Astrocyte (in vitro differentiated cells and primary cell): ENCODE measurements at regions not wholly inside any gene's neighbourhood (a gene's known extent, or its start where the extent isn't known, plus 50 kb on each side); places are given as distances from the start of the nearest gene placed in this dataset.
"Not testable (repeated sequence)": the region's sequence is repeated elsewhere in the genome, so short reads cannot be mapped to it uniquely, and the experiment has no call there.

Source experiments
- DNase-seq: peaks from one replicate; pipeline ENCODE4 v3.0.0-alpha.2; 2010; ENCODE audit warnings: low read depth
- FAIRE-seq: peaks from 2 replicates; lab custom pipeline; 2011; peaks lifted over from hg19 to GRCh38; lab: Jason Lieb, UNC
- H2AFZ ChIP-seq: 2 replicates; pipeline ENCODE4 v1.6.0; 2012; ENCODE audit warnings: low read depth, low read length, inconsistent platforms
- H3K27ac ChIP-seq: 2 replicates; pipeline ENCODE4 v1.5.1; 2011; ENCODE audit warnings: low read depth, low read length, inconsistent platforms
- H3K27me3 ChIP-seq: 2 replicates; pipeline ENCODE4 v1.6.0; 2011; ENCODE audit warnings: low read length, inconsistent platforms; ENCODE audit not compliant: insufficient read depth
- H3K36me3 ChIP-seq: 2 replicates; pipeline ENCODE4 v1.5.1; 2011; ENCODE audit warnings: low read length, inconsistent platforms; ENCODE audit not compliant: insufficient read depth
- H3K4me1 ChIP-seq: 2 replicates; pipeline ENCODE4 v1.5.1; 2011; ENCODE audit warnings: low read length, inconsistent platforms; ENCODE audit not compliant: insufficient read depth
- H3K4me2 ChIP-seq: 2 replicates; pipeline ENCODE4 v1.6.0; 2012; ENCODE audit warnings: low read length, inconsistent platforms
- H3K4me3 ChIP-seq: 2 replicates; pipeline ENCODE4 v1.5.1; 2011; ENCODE audit warnings: low read depth, mild to moderate bottlenecking, low read length, inconsistent platforms; ENCODE audit not compliant: insufficient read depth
- H3K79me2 ChIP-seq: 2 replicates; pipeline ENCODE4 v1.6.0; 2012; ENCODE audit warnings: mild to moderate bottlenecking, low read length, inconsistent platforms; ENCODE audit not compliant: insufficient read depth
- H3K9ac ChIP-seq: 2 replicates; pipeline ENCODE4 v1.6.0; 2012; ENCODE audit warnings: mild to moderate bottlenecking, low read length, inconsistent platforms
- H3K9me3 ChIP-seq: 2 replicates; pipeline ENCODE4 v1.5.1; 2012; ENCODE audit warnings: low read depth, mild to moderate bottlenecking, low read length, inconsistent platforms; ENCODE audit not compliant: insufficient read depth
- H4K20me1 ChIP-seq: 2 replicates; pipeline ENCODE4 v1.6.0; 2012; ENCODE audit warnings: low read length, inconsistent platforms; ENCODE audit not compliant: insufficient read depth
- H3K27ac Mint-ChIP-seq: one replicate; pipeline ENCODE4 v1.8.0; 2021; ENCODE audit warnings: mild to moderate bottlenecking, mixed read lengths; ENCODE audit not compliant: unreplicated experiment
- H3K27me3 Mint-ChIP-seq: one replicate; pipeline ENCODE4 v1.8.0; 2021; ENCODE audit warnings: low read depth, mixed read lengths; ENCODE audit not compliant: unreplicated experiment
- H3K36me3 Mint-ChIP-seq: one replicate; pipeline ENCODE4 v1.8.0; 2021; ENCODE audit warnings: low read depth, mixed read lengths; ENCODE audit not compliant: unreplicated experiment
- H3K4me1 Mint-ChIP-seq: one replicate; pipeline ENCODE4 v1.8.0; 2021; ENCODE audit warnings: low read depth, mixed read lengths; ENCODE audit not compliant: unreplicated experiment
- H3K4me3 Mint-ChIP-seq: one replicate; pipeline ENCODE4 v1.8.0; 2021; ENCODE audit warnings: mild to moderate bottlenecking, moderate library complexity, mixed read lengths; ENCODE audit not compliant: unreplicated experiment
- H3K9me3 Mint-ChIP-seq: one replicate; pipeline ENCODE4 v1.8.0; 2021; ENCODE audit warnings: mild to moderate bottlenecking, mixed read lengths; ENCODE audit not compliant: unreplicated experiment

- H3K9me3 Mint-ChIP-seq, H2AFZ ChIP-seq, H3K27me3 ChIP-seq, H3K79me2 ChIP-seq, H3K4me1 Mint-ChIP-seq, H3K27me3 Mint-ChIP-seq, H3K27ac ChIP-seq, DNase-seq, H3K9ac ChIP-seq, H3K4me2 ChIP-seq, H3K27ac Mint-ChIP-seq, H3K4me3 ChIP-seq, H3K9me3 ChIP-seq, H3K4me3 Mint-ChIP-seq, H3K36me3 Mint-ChIP-seq, H3K36me3 ChIP-seq, H4K20me1 ChIP-seq, H3K4me1 ChIP-seq: not testable (repeated sequence)
- FAIRE-seq = peak; percentile 62
These were observed 727.1 kb downstream of the TTLL7 start for GRCh38 chr1:83271834-83272233.

- H3K27me3 Mint-ChIP-seq, H3K4me3 Mint-ChIP-seq, H3K36me3 ChIP-seq, H3K27ac ChIP-seq, H3K9me3 Mint-ChIP-seq, H3K27me3 ChIP-seq, H4K20me1 ChIP-seq, H3K4me2 ChIP-seq, H3K36me3 Mint-ChIP-seq, H3K4me1 ChIP-seq, DNase-seq, H3K27ac Mint-ChIP-seq, H3K4me3 ChIP-seq, H3K9me3 ChIP-seq, H3K9ac ChIP-seq, H2AFZ ChIP-seq, H3K79me2 ChIP-seq, H3K4me1 Mint-ChIP-seq: not testable (repeated sequence)
- peak; percentile 70 for FAIRE-seq
These were observed 728.1 kb downstream of the TTLL7 start for GRCh38 chr1:83270801-83271200.

- H2AFZ ChIP-seq, H4K20me1 ChIP-seq, H3K4me3 Mint-ChIP-seq, DNase-seq, FAIRE-seq, H3K4me1 ChIP-seq, H3K4me2 ChIP-seq, H3K27ac ChIP-seq, H3K9me3 ChIP-seq, H3K4me3 ChIP-seq, H3K36me3 ChIP-seq, H3K27ac Mint-ChIP-seq, H3K27me3 Mint-ChIP-seq, H3K9me3 Mint-ChIP-seq, H3K79me2 ChIP-seq, H3K9ac ChIP-seq, H3K36me3 Mint-ChIP-seq, H3K27me3 ChIP-seq, H3K4me1 Mint-ChIP-seq: not testable (repeated sequence)
These were observed 735.1 kb downstream of the TTLL7 start for GRCh38 chr1:83263808-83264207.

GRCh38 chr1:83251687-83252086 lies 747.2 kb downstream of the TTLL7 start:
- H4K20me1 ChIP-seq, H3K4me2 ChIP-seq, FAIRE-seq, H3K4me1 Mint-ChIP-seq, H3K9me3 Mint-ChIP-seq, H3K4me3 Mint-ChIP-seq, H3K27me3 Mint-ChIP-seq, H3K4me1 ChIP-seq, H3K36me3 ChIP-seq, H3K9ac ChIP-seq, H2AFZ ChIP-seq, H3K36me3 Mint-ChIP-seq, H3K4me3 ChIP-seq, DNase-seq, H3K27ac Mint-ChIP-seq, H3K27ac ChIP-seq, H3K27me3 ChIP-seq, H3K9me3 ChIP-seq, H3K79me2 ChIP-seq: not testable (repeated sequence)

GRCh38 chr1:83246780-83247179 lies 752.2 kb downstream of the TTLL7 start:
- not testable (repeated sequence) for H3K4me3 Mint-ChIP-seq, H3K4me2 ChIP-seq, H3K79me2 ChIP-seq

GRCh38 chr1:83244832-83245231 lies 754.1 kb downstream of the TTLL7 start:
- H3K4me1 Mint-ChIP-seq, H3K36me3 ChIP-seq, FAIRE-seq, H3K27me3 Mint-ChIP-seq, H4K20me1 ChIP-seq, H3K9me3 Mint-ChIP-seq, H3K27me3 ChIP-seq, H3K4me1 ChIP-seq, DNase-seq, H3K4me3 Mint-ChIP-seq, H3K4me2 ChIP-seq, H3K27ac ChIP-seq, H3K9ac ChIP-seq, H3K79me2 ChIP-seq, H2AFZ ChIP-seq, H3K9me3 ChIP-seq, H3K4me3 ChIP-seq, H3K36me3 Mint-ChIP-seq, H3K27ac Mint-ChIP-seq: not testable (repeated sequence)

More at GRCh38 chr1:83246780-83247179, 752.2 kb downstream of the TTLL7 start:
- peaks cover 10% of the 10 kb centered on the region for H3K9me3 Mint-ChIP-seq
- FAIRE-seq, H3K4me1 ChIP-seq, H3K27ac ChIP-seq, H3K9me3 ChIP-seq, H2AFZ ChIP-seq, H3K4me1 Mint-ChIP-seq, H3K9ac ChIP-seq, H3K4me3 ChIP-seq, H3K27me3 ChIP-seq, H3K36me3 ChIP-seq, H3K36me3 Mint-ChIP-seq, H4K20me1 ChIP-seq, H3K27me3 Mint-ChIP-seq, DNase-seq, H3K27ac Mint-ChIP-seq: not testable (repeated sequence)
